T-cell (primary cell): ENCODE measurements at regions not wholly inside any gene's neighbourhood (a gene's known extent, or its start where the extent isn't known, plus 50 kb on each side); places are given as distances from the start of the nearest gene placed in this dataset.
"Not testable (repeated sequence)": the region's sequence is repeated elsewhere in the genome, so short reads cannot be mapped to it uniquely, and the experiment has no call there.

Source experiments
- ATAC-seq, 4 experiments: fragments of 200-7000 bp in 3 of 4; fragments of 150-1000 bp in 1 of 4; cut with Tn5 transposase; replicated peaks in 1 of 4; 1 replicate in 3 of 4; 2 replicates in 1 of 4; pipeline ENCODE4 v1.10.0; 2021; ENCODE audit warnings: moderate library complexity in 3 of 4, mild to moderate bottlenecking in 2 of 4, moderate number of reproducible peaks in 1 of 4
- CTCF ChIA-PET, 2 donors: fragments of 300-600 bp; sonication (Branson Sonifier 250); formaldehyde crosslinking; loops; one replicate each; lab custom pipeline; 2022; ENCODE audit warnings: antibody characterized with exemption in 2 of 2; lab: Charles Lee
- POLR2A ChIA-PET, 2 donors: fragments of 300-600 bp; sonication (Branson Sonifier 250); formaldehyde crosslinking; loops; one replicate each; lab custom pipeline; 2022; ENCODE audit warnings: antibody characterized with exemption in 2 of 2; lab: Charles Lee
- DNase-seq, 35 experiments: peaks; one replicate each; pipeline versions ENCODE4 v3.0.0 to v3.0.0-alpha.2; 2013 to 2023
- H3K27ac ChIP-seq: one replicate; pipeline ENCODE4 v1.5.1; 2013; ENCODE audit warnings: low read length
- H3K27me3 ChIP-seq, 2 experiments: replicated peaks in 1 of 2; 1 replicate in 1 of 2; 2 replicates in 1 of 2; pipeline versions ENCODE4 v1.6.1 to v1.7.0; 2013; ENCODE audit warnings: low read length in 1 of 2, mixed read lengths in 1 of 2; ENCODE audit not compliant: control insufficient read depth in 2 of 2, insufficient read depth in 2 of 2; ENCODE audit errors: extremely low read depth in 1 of 2
- H3K36me3 ChIP-seq, 2 donors: 1 replicate in 1 of 2; 2 replicates in 1 of 2; pipeline versions ENCODE4 v1.6.1 to v1.7.0; 2013; ENCODE audit warnings: low read length in 1 of 2; ENCODE audit not compliant: control insufficient read depth in 2 of 2, insufficient read depth in 1 of 2; ENCODE audit errors: extremely low read depth in 1 of 2
- H3K4me1 ChIP-seq, 2 experiments: 1 replicate in 1 of 2; 2 replicates in 1 of 2; pipeline versions ENCODE4 v1.6.1 to v1.7.0; 2013; ENCODE audit warnings: low read length in 2 of 2, mixed read lengths in 1 of 2; ENCODE audit not compliant: insufficient read depth in 2 of 2, control insufficient read depth in 1 of 2; ENCODE audit errors: extremely low read depth in 1 of 2
- H3K4me3 ChIP-seq, 2 donors: 1 replicate in 1 of 2; 2 replicates in 1 of 2; pipeline versions ENCODE4 v1.5.1 to v1.7.0; 2013; ENCODE audit warnings: mild to moderate bottlenecking in 2 of 2, low read length in 1 of 2, moderate library complexity in 1 of 2; ENCODE audit not compliant: control insufficient read depth in 1 of 2; ENCODE audit errors: extremely low read depth in 1 of 2
- H3K9me3 ChIP-seq: 2 replicates; pipeline ENCODE4 v1.7.0; 2013
- H3K27ac Mint-ChIP-seq, 2 donors: one replicate each; pipeline ENCODE4 v1.8.0; 2020 to 2021; ENCODE audit warnings: mild to moderate bottlenecking in 2 of 2, mixed read lengths in 2 of 2
- H3K27me3 Mint-ChIP-seq, 2 donors: one replicate each; pipeline ENCODE4 v1.8.0; 2021 to 2022; ENCODE audit warnings: mixed read lengths in 2 of 2
- H3K36me3 Mint-ChIP-seq: one replicate; pipeline ENCODE4 v1.8.0; 2021; ENCODE audit warnings: mixed read lengths
- H3K4me1 Mint-ChIP-seq, 3 donors: one replicate each; pipeline ENCODE4 v1.8.0; 2020 to 2022; ENCODE audit warnings: mixed read lengths in 3 of 3, mild to moderate bottlenecking in 1 of 3
- H3K4me3 Mint-ChIP-seq, 3 donors: one replicate each; pipeline ENCODE4 v1.8.0; 2020 to 2022; ENCODE audit warnings: mild to moderate bottlenecking in 3 of 3, mixed read lengths in 3 of 3, moderate library complexity in 3 of 3
- H3K9me3 Mint-ChIP-seq, 3 donors: one replicate each; pipeline ENCODE4 v1.8.0; 2020 to 2022; ENCODE audit warnings: mixed read lengths in 3 of 3
- WGBS: methylation state at CpG from one replicate; pipeline ENCODE4 v1.1.5; 2013; ENCODE audit warnings: missing lambda C conversion rate; ENCODE audit not compliant: insufficient coverage; 5-methylcytosine and 5-hydroxymethylcytosine counted together

GRCh38 chr2:182545420-182546167, 118.8 kb upstream of the PDE1A start:
- no peak overlapping the region for H3K4me3 Mint-ChIP-seq
- no peaks in the 10 kb centered on the region for H3K4me1 ChIP-seq
- POLR2A ChIA-PET, result interaction anchor here in 1 of 2 donors (0.6 kb wide), 2 partner anchors 53 to 416 kb away, joined by 4 to 8 read pairs; no protein-coding TSS in a partner anchor
- no peaks in the 10 kb centered on the region for H3K4me1 Mint-ChIP-seq
- H3K27me3 ChIP-seq, result no peaks in the 10 kb centered on the region
- DNase-seq (no peak), ATAC-seq (no peak)
- H3K9me3 Mint-ChIP-seq, result no peaks in the 10 kb centered on the region
- H3K27me3 Mint-ChIP-seq, result no peaks in the 10 kb centered on the region
- H3K9me3 ChIP-seq, result no peaks in the 10 kb centered on the region
- CTCF ChIA-PET, result no interaction called here
- H3K36me3 Mint-ChIP-seq, result no peaks in the 10 kb centered on the region
- no peak overlapping the region for H3K27ac Mint-ChIP-seq
- WGBS, result no CpG with 5 or more reads among the region's 3 CpGs
- no peak overlapping the region for H3K4me3 ChIP-seq
- no peak overlapping the region for H3K27ac ChIP-seq
- no peaks in the 10 kb centered on the region for H3K36me3 ChIP-seq

- H3K4me3 ChIP-seq, result no peak overlapping the region
- H3K9me3 ChIP-seq, result no peaks in the 10 kb centered on the region
- H3K4me1 Mint-ChIP-seq, result no peaks in the 10 kb centered on the region
- WGBS, result 70% methylated on average over 5 of the region's 7 CpGs
- peaks cover 2 to 3% of the 10 kb centered on the region in 2 donors for H3K27me3 Mint-ChIP-seq
- no peak for ATAC-seq
- no peaks in the 10 kb centered on the region for H3K27me3 ChIP-seq
- no peaks in the 10 kb centered on the region for H3K36me3 ChIP-seq
- no peak overlapping the region for H3K27ac ChIP-seq
- H3K27ac Mint-ChIP-seq, result no peak overlapping the region
- no peak overlapping the region for H3K4me3 Mint-ChIP-seq
- ChIA-PET POLR2A (no interaction called here), CTCF (no interaction called here)
- no peak for DNase-seq
- no peaks in the 10 kb centered on the region for H3K9me3 Mint-ChIP-seq
- H3K36me3 Mint-ChIP-seq, result no peaks in the 10 kb centered on the region
- H3K4me1 ChIP-seq, result no peaks in the 10 kb centered on the region
These were observed 121.5 kb upstream of the PDE1A start for GRCh38 chr2:182548031-182548950.

- POLR2A ChIA-PET, result no interaction called here
- CTCF ChIA-PET, result no interaction called here
These were observed 123.4 kb upstream of the PDE1A start for GRCh38 chr2:182550234-182550633.

GRCh38 chr2:182552232-182552631, 125.4 kb upstream of the PDE1A start:
- 91% methylated on average over 4 of the region's 5 CpGs for WGBS
- ATAC-seq, POLR2A ChIA-PET, H3K27me3 Mint-ChIP-seq, H3K4me3 Mint-ChIP-seq, DNase-seq, H3K9me3 ChIP-seq, CTCF ChIA-PET, H3K27me3 ChIP-seq, H3K4me3 ChIP-seq, H3K4me1 Mint-ChIP-seq, H3K36me3 Mint-ChIP-seq, H3K4me1 ChIP-seq, H3K9me3 Mint-ChIP-seq, H3K36me3 ChIP-seq, H3K27ac ChIP-seq, H3K27ac Mint-ChIP-seq: not testable (repeated sequence)

More at GRCh38 chr2:182550234-182550633, 123.4 kb upstream of the PDE1A start:
- no peak overlapping the region for H3K4me3 ChIP-seq
- H3K4me1 ChIP-seq, result no peaks in the 10 kb centered on the region
- H3K27me3 ChIP-seq, result no peaks in the 10 kb centered on the region
- Mint-ChIP-seq H3K27ac (no peak overlapping the region), H3K4me3 (no peak overlapping the region), H3K4me1 (no peaks in the 10 kb centered on the region), H3K27me3 (peaks cover 2 to 3% of the 10 kb centered on the region in 2 donors), H3K36me3 (no peaks in the 10 kb centered on the region), H3K9me3 (peaks cover 0 to 3% (median 0%) of the 10 kb centered on the region in 3 donors)
- no peaks in the 10 kb centered on the region for H3K36me3 ChIP-seq
- ATAC-seq (no peak), DNase-seq (no peak)
- H3K27ac ChIP-seq, result no peak overlapping the region
- H3K9me3 ChIP-seq, result no peaks in the 10 kb centered on the region
- WGBS, result no CpG with 5 or more reads among the region's 4 CpGs

- H3K27me3 Mint-ChIP-seq, H3K36me3 Mint-ChIP-seq, ATAC-seq: not testable (repeated sequence)
These were observed 125.9 kb upstream of the PDE1A start for GRCh38 chr2:182552785-182553184.

GRCh38 chr2:182553483-182553882, 126.6 kb upstream of the PDE1A start:
- 14% methylated on average over 1 of the region's 2 CpGs for WGBS
- Histone ChIP-seq H3K27me3 (no peaks in the 10 kb centered on the region), H3K9me3 (no peaks in the 10 kb centered on the region), H3K4me1 (no peaks in the 10 kb centered on the region), H3K27ac (no peak overlapping the region), H3K4me3 (no peak overlapping the region), H3K36me3 (no peaks in the 10 kb centered on the region)
- H3K9me3 Mint-ChIP-seq, result peaks cover 0 to 3% (median 0%) of the 10 kb centered on the region in 3 donors
- ChIA-PET CTCF (no interaction called here), POLR2A (no interaction called here)
- H3K36me3 Mint-ChIP-seq, result no peaks in the 10 kb centered on the region
- H3K4me1 Mint-ChIP-seq, result no peaks in the 10 kb centered on the region
- H3K4me3 Mint-ChIP-seq, result no peak overlapping the region
- DNase-seq (no peak), ATAC-seq (no peak)
- peaks cover 2 to 3% of the 10 kb centered on the region in 2 donors for H3K27me3 Mint-ChIP-seq
- no peak overlapping the region for H3K27ac Mint-ChIP-seq

More at GRCh38 chr2:182552785-182553184, 125.9 kb upstream of the PDE1A start:
- H3K9me3 ChIP-seq, H3K9me3 Mint-ChIP-seq, POLR2A ChIA-PET, H3K36me3 ChIP-seq, H3K4me1 ChIP-seq, H3K4me3 ChIP-seq, H3K4me3 Mint-ChIP-seq, H3K27ac ChIP-seq, H3K27ac Mint-ChIP-seq, H3K27me3 ChIP-seq, H3K4me1 Mint-ChIP-seq, DNase-seq, CTCF ChIA-PET: not testable (repeated sequence)
- 92% methylated on average over 10 of the region's 16 CpGs for WGBS
